D341Med (cell line): ENCODE measurements at regions not wholly inside any gene's neighbourhood (a gene's known extent, or its start where the extent isn't known, plus 50 kb on each side); places are given as distances from the start of the nearest gene placed in this dataset.

Source experiments
- DNase-seq: peaks from one replicate; pipeline ENCODE4 v3.0.0; 2012; ENCODE audit warnings: low spot score

DNA sequence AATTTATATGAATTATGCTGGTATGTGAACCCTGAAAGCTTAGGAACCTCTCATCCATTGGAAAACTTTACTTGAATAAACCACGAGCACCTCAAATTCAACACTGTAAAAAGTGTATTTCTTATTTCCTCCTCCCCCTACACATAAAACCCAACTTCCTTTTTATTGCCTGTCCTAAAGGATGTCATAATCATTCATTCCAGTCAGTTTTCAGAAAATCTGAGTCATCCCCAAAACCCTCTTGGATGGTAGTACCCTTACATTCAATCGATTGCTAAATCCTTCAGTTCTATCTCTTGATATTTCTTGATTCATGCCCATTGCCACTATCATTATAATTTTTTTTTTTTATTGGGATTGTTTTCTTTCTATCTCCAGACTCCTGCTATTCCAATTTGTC, 91.1 kb upstream of the ATP8A1 start:
- DNase-seq, result no peak

DNA sequence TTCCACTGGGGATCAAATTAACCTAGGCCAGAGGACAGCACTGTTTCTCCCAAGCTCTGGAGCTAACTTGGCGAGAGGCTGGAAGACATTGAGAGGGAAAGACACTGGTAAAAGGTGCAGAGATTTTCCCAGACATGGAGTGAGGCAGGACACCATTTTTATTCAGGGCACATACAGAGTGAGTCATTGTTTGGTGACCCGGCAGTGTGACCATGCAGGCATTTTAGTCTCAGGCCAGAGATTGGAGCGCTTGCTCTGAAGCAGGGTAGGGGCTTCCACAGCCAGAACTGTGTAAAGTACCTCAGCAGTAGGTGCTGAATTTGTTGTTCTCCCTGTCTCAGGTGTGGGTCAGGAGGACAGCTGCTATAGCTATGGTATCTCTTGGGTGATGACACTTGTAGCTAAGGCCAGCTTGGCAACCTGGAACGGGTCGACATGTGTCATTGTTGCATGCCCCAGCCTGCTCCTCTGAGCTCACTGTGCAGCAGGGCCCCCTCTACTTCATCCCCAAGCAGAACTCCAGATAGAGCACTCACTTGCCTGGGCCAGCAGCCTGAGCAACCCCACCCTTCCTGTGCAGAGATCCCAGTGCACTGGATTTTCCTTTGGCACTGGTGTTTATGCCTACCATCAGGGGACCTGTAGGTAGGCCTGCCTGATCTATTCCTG, 79.8 kb upstream of the ATP8A1 start:
- no peak for DNase-seq

DNA sequence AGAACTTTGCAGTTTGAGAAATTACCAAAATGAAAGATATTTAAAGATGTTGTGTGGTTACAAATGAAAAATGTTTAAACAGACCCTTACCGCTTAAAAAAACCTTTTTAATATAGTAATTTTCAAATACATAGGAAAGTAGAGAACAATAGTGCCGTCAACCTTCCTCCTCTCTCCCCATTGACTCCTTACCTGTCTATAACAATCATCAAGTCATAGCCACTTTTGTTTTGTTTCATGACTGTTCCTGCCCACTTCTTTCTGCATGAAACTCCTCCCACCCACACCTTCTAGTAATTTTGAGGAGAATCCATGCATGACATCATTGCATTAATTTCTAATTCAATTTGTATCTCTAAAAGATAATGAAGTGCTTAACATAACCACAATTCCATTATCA, 76.5 kb upstream of the ATP8A1 start:
- DNase-seq, result no peak

DNA sequence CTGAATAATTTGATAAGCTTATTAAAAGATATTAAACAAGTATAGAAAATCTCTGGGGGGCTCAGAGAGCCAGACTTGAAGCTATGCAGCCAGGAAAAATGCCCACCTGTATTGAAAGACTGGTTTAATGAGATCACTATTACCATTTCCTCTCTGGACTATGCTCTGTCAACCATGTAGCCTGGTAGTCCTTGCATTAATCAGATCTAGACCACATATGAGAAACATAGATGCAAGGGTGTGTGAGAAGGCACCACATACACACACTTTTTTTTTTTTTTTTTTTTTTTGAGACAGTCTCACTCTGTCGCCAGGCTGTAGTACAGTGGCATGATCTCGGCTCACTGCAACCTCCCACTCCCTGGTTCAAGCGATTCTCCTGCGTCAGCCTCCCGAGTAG, 75.9 kb upstream of the ATP8A1 start:
- DNase-seq, result no peak

DNA sequence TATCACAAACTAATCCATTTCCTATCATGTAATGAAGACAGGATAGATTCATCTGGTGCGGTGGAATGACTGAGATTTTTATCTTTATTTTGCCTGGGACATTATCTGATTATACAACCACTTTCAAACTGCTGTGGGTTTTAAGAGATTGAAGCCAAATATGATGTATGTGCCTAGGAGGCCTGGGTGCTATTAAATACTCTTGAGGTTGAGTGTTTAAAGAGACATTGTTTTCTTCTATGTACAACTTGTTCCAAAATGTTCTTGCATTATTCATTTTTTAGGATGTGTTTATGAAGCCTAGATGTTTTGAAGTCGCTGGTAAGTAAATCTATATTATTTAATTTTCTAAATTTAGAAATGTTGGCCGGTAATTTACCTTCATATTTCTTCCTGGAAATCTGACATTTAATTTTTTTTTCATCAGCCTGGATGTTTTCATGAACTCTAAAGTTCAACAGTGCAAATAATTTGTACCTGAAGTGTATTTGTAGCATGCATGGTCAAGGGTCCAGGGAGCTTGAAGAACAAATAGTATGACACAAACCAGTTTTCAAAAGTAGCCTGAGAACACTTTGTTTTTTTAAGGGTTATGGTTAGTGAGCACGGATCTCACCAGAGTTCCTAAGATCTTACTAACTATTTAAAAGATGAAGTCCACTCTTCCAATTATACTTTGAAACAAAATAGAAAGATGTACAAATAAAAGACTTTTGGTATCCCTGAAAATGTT, 72.8 kb upstream of the ATP8A1 start:
- no peak for DNase-seq

DNA sequence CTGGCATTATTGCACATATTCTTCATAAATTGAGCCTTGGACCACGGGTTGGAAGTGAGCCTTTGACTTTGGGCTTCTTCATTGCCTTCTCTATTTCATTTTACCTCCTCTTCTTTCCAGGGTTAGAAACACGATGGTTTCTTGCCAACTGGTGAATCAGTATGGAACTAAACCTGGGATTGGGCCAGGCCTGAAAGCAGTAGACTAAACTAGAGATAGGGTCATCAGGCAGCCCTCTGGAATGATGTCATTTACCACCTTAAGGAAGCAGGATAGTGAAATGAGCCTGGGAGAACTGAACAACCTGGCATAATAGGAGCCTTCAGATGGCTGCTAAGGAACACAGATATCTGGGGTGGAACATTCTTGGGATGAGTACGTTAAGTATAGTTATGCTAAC, 67.5 kb upstream of the ATP8A1 start:
- no peak for DNase-seq

DNA sequence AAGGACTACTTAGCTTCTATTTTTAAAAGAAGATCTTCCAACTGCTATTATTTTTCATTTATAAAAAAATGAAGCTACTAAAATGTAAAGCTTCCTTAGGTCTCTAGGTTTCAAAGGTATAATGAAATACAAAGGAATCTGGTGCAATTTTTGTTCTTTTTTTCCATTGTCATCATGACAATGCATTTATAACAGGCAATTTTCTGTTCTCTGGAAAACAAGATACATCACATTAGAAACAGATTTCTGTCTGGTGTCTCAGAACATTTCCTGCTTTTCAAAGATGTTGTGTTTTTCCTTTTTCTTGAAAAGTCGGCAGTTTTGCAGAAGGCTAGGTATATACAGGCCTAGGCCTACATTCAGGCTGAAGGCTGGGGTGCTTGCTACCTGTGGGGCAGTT, 63.6 kb upstream of the ATP8A1 start:
- DNase-seq, result no peak

DNA sequence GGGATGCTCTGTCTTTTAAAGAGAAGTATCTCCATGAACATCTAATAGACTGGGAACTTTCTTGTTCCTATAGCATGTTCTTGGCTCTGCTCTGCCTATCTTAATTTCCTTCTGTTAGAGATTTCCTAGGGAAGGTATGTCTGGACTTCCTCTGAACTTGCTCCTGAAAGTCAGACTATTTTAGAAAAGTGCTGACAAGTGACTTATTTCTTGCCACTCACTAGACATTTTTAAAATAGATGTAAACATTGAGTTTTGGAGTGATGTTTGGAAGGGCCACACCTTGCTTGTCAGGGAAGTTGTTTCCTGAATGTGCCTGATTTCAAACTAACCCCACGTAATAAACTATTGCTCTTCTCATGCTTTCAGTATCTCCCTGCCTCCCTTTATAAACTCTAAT, 62.4 kb upstream of the ATP8A1 start:
- DNase-seq, result no peak

DNA sequence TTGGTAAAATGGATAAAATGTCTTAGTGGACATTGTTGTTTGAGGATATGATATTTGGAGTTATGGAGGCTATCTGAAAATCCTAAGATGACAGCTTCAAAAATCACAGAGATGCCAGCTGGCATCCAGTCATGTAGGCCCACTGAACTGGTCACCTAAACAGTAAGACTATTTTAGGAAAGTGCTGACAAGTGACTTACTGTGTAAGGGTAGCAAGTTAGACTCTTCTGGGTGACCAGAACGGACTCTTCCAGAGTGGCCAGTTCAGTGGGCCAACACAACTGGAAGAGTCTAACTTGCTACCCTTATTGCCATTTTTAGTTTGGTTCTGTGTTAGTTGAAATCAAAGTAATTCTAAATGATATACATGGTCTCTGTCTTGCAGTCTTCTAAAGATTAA, 61.4 kb upstream of the ATP8A1 start:
- DNase-seq, result no peak

DNA sequence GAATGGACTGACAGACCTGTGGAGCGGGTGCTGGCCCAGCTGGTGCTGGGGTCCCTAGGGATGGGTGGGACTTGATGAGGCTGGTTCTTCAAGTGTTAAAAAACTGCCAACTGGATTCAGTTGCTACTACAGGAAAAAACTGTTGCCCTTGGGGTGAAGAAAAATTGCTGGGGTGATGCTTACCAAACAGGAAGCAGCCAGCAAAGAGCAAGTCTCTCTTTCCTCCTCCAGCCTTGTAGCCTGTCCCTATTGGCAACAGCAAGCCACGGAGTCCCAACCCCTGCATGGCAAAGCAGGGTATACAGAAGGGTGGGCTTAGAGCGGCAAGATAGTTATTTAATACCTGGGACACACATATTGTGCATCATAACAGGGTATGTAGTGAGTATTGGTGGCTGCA, 60.1 kb upstream of the ATP8A1 start:
- DNase-seq, result no peak

DNA sequence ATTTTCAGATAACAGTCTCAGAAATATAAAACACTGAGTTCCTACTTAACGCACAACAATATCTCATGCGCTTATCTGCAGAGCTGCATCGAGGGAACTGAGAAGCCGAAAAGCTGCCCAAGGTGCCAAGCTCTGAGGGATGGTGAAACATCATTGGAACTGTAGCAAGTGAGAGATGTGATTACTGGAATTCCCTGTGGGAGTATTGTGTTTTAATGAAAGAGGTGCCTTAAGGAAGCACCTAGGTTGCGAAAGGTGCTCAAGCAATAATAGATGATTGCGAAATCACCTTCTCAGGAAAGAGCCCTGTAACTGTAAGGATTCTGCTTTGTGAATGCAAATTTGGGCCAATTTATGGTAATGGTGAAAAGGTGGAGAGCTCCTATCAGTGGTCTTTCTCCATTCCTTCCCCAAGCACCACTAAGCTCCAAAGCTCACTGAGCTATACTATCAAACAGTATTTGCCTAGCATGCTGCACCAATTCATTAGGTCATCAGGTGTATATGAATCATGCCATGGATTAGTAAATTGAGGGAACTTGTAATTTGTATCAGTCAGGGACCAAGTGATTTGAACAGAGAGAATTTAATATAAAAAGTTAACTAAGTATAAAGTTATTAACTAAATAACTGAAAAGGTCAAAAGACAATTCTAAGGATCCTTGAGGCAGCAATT, 59.0 kb upstream of the ATP8A1 start:
- DNase-seq, result no peak

DNA sequence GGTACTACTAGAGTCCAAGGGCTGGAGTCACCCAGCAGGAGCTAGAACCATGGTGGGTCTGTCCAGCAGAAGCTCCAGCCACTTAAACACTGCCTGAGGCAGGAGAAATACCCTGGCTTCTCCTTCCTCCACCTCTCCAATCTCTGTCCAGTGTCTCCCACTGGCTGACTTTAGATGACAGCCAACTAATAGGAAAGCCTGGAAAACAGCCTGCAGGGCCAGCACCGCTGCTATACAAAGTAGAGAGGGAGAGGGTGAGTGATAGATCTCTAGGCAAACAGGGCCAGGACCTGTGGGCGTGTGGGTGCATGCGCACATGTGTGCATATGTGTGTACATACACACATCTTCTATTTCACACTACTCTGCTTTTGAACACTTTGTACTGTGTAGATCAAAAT, 56.5 kb upstream of the ATP8A1 start:
- DNase-seq, result no peak

DNA sequence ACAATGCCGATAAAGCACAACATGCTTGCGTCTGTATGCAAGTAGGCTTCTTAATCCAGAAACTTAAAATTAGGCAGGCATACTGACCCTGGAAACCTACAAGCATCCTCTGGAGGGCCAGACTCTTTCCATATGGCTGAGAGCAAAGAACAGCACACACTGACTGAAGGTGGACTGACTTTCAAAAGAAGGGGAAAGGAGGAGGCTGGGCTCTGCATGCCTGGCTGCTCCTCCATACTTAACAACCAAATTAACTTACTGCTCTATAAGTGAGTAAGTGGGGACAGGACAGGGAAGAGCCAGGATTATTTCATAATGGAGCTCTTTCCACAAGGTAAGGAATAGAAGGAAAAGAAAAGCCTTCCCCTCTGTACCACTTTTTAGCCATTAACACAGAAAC, 55.9 kb upstream of the ATP8A1 start:
- no peak for DNase-seq

DNA sequence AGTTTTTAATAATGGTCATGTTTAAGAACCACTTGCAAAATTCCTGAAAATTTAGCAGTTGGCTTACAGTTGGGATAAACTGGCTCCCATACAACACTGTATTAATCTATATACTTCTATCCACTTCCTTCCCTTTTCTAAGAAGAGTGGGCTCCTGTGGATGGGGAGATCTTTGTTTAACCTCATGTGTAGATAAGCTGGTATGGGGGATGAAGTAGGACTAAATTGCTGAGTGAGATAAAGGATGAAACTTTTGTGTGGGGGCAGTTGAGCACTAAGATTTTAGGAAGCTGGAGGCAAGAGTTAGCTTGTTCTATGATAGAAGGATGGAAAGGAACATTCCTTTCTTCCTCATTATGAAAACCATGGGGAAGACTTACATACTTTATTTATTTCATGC, 54.6 kb upstream of the ATP8A1 start:
- DNase-seq, result no peak

DNA sequence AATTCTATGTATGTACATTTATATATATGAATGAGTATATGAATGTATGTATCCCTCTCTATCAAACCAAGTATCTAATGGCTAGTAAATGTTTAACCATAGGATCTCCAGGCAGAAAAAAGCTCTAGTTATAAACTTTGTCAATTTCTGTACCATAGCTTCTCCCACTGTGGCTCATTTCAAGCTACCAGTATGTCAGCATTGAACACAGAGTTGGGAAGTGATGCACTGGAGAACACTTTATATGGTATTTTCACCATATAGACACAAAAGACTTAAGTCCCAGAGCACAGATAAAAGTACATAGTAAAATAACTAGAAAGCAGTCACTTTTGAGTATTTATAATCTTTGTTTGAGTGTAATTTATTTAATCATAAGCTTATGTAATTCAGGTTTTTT, 53.9 kb upstream of the ATP8A1 start:
- DNase-seq, result no peak

DNA sequence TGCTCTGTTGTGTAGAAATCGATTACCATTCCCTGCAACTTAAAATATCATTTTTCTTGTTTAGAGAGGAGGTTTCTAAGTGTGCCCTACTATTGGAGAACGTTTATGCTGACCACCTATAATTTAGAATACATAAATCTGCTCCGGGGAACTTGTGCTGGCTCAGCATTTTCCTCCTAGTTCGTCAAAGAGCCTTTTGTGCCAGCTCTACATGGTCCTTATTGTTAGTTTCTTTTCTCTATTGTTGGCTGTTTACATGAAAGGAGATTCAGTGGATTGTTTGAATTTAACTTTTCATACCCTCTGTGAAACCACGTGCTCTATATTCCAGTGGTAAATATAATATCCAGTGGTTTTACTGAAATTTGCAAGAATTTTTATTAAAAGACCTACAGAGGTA, 53.4 kb upstream of the ATP8A1 start:
- DNase-seq, result no peak

DNA sequence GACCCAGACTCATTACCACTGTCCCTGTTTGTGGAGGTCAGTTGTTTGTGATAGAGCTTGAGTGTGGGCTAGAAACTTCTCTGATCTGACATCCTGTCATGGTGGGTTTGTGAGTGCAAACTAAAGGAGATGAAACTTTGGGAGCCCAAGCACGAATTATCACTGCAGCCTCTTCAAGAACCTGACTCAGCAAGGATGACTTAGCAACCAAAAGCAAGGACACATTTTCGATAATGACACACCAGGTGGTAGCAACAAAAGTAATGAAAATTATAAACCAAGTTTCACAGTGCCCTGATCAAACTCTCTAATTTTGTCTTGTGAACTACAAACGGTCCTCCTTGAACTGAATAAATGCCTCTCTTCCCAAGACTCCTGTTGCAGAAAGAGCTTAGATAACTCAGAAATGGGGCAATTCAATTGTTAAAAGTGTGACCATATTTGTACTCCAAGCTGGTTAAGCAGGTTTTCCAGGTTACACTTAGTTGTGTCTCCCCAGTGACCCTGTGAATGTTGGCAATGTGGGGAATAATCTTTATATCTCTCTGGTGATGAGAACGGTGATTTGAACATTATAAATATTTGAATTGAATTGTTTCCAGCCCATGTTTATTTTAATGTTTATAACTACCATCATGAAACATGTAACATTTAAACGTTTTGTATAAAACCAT, 52.6 kb upstream of the ATP8A1 start:
- no peak for DNase-seq

DNA sequence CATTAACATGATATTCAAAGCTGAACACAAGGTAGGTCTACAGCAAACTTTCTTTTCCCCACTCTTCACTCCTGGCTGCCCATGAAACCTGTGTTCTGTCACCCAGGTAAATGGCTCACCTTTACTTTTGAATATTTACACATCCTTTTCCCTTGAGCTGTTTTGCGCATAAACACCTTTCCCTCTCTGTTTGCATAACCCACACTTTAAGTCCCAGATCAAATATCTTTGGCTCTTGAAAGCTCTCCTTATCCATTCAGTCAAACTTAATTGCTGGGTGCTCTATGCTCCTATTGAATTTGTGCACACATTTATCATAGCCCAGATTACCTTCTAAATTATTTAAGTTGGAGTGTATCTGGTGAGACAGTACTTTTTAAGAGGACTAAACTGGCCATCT, 51.7 kb upstream of the ATP8A1 start:
- no peak for DNase-seq
